ENCODE measurements at regions not wholly inside any gene's neighbourhood (a gene's known extent, or its start where the extent isn't known, plus 50 kb on each side); places are given as distances from the start of the nearest gene placed in this dataset.

DNA sequence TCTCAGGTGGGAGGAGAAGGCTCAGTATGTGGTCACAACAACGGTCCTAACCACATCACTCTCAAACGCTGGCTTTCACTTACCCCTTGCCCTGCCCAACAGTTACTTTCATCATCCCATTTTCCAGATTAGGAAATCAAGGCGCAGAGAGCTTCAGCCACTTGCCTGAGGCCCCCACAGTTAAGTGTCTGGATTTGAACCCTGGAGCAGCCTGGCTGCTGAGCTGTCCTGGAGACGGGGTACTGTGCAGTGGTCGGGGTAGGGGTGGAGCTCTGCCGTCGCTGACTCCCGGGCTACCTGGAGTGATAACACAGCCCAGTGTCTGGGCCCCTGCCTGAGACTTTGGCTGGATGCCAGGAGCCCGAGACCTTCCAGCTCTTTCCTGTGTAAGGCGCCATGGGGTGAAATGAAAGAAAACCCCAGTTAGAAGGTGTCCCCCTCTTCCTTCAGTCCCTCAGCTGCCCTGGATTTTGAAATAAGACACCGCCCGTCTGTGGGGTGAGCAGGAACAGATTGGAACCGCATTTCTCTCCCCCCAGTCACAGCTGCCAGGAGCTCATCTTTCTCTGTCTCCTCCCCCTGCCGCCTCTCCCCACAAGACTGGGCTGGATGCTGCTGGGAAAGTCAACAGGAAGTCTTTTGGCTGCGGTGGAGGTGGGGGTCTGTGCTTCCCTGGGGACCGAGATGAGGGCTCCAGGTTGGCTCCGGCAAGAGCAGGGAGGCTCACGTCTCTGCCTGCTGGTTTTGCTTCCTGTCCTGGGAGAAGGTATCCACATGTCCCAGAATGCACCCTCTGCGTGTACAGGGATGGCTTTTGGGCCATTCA is 280.2 kb downstream of the SEC14L1 start:
- in situ Hi-C loops (cut with MboI; ENCODE audit: low pct_unique_long_range_greater_than_20kb, low sequenced_read_pairs), result no loop called here
- DNase-seq, result peak; percentile 86

- in situ Hi-C loops (cut with MboI; ENCODE audit: low pct_unique_long_range_greater_than_20kb, low sequenced_read_pairs), result no loop called here
- DNase-seq, result no peak
Observed at GRCh38 chr17:77421630-77421972, 280.8 kb downstream of the SEC14L1 start.

DNA sequence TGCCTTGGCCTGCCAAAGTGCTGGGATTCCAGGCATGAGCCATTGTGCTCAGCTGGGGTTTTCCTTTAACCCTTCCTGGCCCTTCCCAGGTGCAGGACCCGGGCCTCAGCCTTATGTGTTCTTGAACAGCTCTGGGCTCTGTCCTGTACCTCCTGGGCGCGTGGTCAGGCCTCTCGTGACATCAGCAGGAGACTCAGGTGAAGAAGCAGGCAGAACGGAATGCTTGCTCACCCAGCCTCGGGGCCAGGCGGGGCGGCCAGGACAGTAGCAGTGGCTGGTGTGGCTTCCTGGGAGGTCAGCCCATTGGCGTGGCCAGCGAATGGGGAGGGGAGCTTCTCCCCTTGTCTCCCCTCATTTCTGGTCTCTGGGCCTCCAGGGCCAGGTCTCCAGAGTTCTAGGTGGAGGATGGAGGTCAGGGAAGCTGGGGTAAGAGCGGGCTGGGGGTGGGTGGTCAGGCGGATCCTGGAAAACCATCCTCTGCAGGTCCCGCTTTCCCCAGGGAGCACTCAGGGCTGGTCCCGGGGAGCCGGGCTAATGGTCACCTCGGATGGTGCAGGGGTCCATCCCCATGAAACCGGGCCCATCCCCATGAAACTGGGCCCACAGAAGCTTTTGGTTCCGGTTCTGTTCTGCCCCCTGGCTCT is 281.5 kb downstream of the SEC14L1 start:
- in situ Hi-C loops (cut with MboI; ENCODE audit: low pct_unique_long_range_greater_than_20kb, low sequenced_read_pairs), result no loop called here
- no peak for DNase-seq

- in situ Hi-C loops (cut with MboI; ENCODE audit: low pct_unique_long_range_greater_than_20kb, low sequenced_read_pairs), result no loop called here
- no peak for DNase-seq
Observed at GRCh38 chr17:77422748-77423113, 282.0 kb downstream of the SEC14L1 start.

GRCh38 chr17:77423589-77424451 is 283.1 kb downstream of the SEC14L1 start:
- in situ Hi-C loops (cut with MboI; ENCODE audit: low pct_unique_long_range_greater_than_20kb, low sequenced_read_pairs), result no loop called here
- no peak for DNase-seq

- no peak for DNase-seq
- in situ Hi-C loops (cut with MboI; ENCODE audit: low pct_unique_long_range_greater_than_20kb, low sequenced_read_pairs), result no loop called here
Observed at GRCh38 chr17:77424585-77425344, 284.0 kb downstream of the SEC14L1 start.

GRCh38 chr17:77425348-77425747 is 284.6 kb downstream of the SEC14L1 start:
- in situ Hi-C loops (cut with MboI; ENCODE audit: low pct_unique_long_range_greater_than_20kb, low sequenced_read_pairs), result no loop called here
- DNase-seq, result no peak

DNA sequence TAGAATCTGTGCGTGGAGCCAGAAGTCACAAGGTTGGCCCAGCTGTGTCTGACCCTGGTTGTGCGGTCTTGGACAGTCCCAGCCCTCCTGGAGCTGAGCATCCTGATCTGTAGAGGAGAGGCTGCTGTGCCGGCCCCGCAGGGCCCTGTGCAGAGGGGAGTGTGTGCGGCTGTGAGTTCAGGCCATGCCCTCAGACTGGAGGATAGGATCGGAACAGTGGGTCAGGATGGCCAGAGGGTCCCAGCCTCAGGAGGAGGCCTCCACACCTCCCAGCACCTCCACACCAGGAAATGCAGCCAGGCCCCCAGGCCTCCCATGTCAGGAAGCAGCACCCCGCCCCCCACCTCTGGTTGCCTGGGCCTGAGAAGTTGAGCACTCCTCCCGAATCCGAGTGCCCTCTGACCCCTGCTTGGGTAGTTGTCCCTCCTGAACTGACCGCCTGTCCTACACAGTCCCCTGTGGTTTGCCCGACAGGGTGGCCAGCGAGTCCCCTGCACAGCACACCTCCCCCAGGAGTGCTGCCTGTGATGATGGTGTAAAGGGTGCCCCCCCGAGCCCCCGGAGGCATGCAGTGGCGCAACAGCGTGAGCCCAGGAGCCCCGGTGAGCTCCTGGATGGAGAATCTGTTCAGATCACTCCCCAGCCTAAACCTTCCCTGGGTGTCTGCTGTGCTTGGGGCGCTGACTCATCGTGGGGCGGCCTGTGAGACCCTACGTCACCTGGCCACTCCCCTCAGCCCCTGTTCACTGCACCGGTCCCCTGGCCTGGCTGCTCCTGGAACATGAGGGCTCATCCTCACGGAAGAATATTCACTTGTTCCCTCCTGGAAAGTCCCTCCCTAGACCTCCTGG is 285.2 kb downstream of the SEC14L1 start:
- in situ Hi-C loops (cut with MboI; ENCODE audit: low pct_unique_long_range_greater_than_20kb, low sequenced_read_pairs), result no loop called here

GRCh38 chr17:77426676-77427386 is 286.1 kb downstream of the SEC14L1 start:
- in situ Hi-C loops (cut with MboI; ENCODE audit: low pct_unique_long_range_greater_than_20kb, low sequenced_read_pairs), result no loop called here
- no peak for DNase-seq

More for the DNA sequence above, 285.2 kb downstream of the SEC14L1 start:
- no peak for DNase-seq

GRCh38 chr17:77427391-77427991 is 286.7 kb downstream of the SEC14L1 start:
- in situ Hi-C loops (cut with MboI; ENCODE audit: low pct_unique_long_range_greater_than_20kb, low sequenced_read_pairs), result no loop called here
- DNase-seq, result no peak

DNA sequence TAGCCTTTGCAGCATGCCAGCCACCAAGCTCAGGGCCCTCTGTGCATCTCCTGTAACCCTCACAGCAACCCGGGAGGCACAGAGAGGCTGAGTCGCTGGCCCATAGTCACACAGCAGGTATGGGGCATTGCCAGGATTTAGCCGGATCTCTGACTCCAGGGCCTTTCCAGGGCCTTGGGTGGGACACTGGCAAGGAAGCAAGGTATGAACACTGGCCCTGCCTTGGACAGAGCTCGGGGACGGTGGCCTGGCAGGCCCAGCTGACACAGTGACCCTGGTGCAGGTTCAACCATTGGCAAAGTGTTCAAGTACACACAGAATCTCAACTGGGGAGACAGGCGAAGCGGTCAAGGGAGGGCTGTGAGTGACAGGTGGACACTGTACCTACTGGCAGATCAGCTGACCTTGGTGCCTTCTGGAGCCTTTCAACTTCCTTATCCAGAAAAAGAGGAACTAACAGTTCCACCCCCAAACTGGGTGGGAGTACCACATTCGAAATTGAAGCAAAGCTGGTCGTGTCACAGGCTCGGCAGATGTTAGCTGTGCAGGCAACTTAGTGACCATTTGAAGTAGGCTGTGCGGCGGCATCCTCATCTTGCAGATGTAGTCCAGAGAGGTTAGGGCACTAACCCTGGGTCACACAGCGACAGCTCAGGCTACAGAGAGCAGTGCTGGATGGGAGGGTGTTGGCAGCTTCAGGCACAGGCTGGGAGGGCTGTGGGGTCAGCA is 287.4 kb downstream of the SEC14L1 start:
- in situ Hi-C loops (cut with MboI; ENCODE audit: low pct_unique_long_range_greater_than_20kb, low sequenced_read_pairs), result no loop called here
- DNase-seq, result peak; percentile 93

DNA sequence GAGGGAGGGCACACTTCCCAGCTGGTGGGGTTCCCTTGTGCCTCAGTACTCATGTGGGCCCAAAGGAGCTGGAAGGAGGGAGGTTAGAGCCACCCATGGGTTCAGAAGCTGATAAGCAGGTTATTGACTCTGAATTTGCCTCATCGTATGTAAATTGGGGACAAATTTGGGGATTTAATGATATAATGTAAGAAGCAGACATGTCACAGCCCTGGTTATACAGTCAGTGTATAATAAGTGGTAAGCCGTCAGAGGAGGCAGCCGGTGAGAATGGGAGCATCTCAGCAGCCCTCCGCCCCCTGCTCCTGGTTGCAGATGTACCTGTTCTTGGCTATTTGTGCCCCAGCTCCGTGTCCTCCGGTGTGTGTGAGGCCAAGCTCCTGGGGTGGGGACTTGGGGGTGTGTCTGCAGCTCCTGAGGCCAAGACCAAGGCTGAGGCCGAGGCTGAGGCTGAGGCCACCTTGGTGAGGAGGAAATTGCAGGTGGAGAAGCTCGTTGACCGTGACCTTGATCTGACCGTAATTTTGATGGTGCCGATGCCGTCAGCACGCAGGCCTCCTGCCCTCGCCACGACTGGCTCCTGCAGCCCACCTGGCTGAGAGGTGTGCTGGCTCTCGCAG is 288.1 kb downstream of the SEC14L1 start:
- in situ Hi-C loops (cut with MboI; ENCODE audit: low pct_unique_long_range_greater_than_20kb, low sequenced_read_pairs), result no loop called here
- no peak for DNase-seq

- DNase-seq, result no peak
- in situ Hi-C loops (cut with MboI; ENCODE audit: low pct_unique_long_range_greater_than_20kb, low sequenced_read_pairs), result no loop called here
Observed at GRCh38 chr17:77429369-77429968, 288.7 kb downstream of the SEC14L1 start.

DNA sequence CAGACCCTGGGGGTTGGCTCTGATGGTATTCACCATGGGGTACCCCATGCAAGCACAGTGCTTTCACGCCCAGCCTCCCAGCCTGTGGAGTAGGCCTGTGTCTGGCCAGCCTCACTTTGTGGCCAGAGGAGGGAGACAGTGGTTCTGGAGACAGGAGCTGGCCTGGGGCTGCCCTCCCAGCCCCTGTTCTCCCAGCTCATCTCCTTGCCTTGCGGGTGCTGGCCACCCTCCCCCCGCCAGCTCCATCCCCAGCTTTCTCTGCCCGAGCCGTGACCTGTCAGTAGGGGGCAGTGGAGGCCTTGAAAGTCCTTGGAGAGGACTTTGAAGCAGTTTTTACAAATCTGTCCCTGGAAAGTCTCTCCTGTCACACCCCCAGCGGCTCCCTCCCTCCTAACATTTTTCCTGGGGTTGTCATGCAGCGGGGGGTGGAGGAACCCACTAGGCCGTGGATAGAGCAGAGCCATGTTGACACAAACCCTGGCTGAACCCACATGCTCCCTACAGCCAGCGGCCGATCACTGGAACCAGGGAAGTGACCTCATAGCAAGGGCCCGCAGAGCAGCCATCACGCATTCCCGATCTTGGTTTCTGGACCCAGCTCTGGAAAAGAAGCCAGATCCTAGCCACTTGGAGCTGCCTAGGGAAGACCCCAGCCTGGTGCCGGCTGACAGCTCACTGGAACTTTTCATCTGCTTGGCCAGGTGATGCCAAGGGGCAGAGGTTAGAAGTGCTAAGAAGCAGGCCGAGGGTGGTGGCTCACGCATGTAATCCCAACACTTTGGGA is 289.4 kb downstream of the SEC14L1 start:
- in situ Hi-C loops (cut with MboI; ENCODE audit: low pct_unique_long_range_greater_than_20kb, low sequenced_read_pairs), result no loop called here
- DNase-seq, result peak; percentile 76

- DNase-seq, result no peak
- in situ Hi-C loops (cut with MboI; ENCODE audit: low pct_unique_long_range_greater_than_20kb, low sequenced_read_pairs), result no loop called here
Observed at GRCh38 chr17:77432034-77432661, 291.4 kb downstream of the SEC14L1 start.
